WERI-Rb-1 (cell line): ENCODE measurements at regions not wholly inside any gene's neighbourhood (a gene's known extent, or its start where the extent isn't known, plus 50 kb on each side); places are given as distances from the start of the nearest gene placed in this dataset.

Experiments
- DNase-seq: peaks from one replicate; pipeline ENCODE4 v3.0.0-alpha.2; 2020
- H3K27ac ChIP-seq: fragments of 250-450 bp; sonication (Bioruptor Pico); 2 replicates; pipeline ENCODE4 v1.5.1; 2020; ENCODE audit warnings: mild to moderate bottlenecking, moderate library complexity
- H3K27me3 ChIP-seq: fragments of 250-450 bp; sonication (Bioruptor Pico); 2 replicates; pipeline ENCODE4 v1.5.1; 2021; ENCODE audit warnings: mild to moderate bottlenecking, low read depth, moderate library complexity; ENCODE audit not compliant: insufficient read depth, severe bottlenecking
- H3K36me3 ChIP-seq: fragments of 250-450 bp; sonication (Bioruptor Pico); 2 replicates; pipeline ENCODE4 v1.5.1; 2020; ENCODE audit warnings: mild to moderate bottlenecking, moderate library complexity
- H3K4me3 ChIP-seq: 2 replicates; pipeline ENCODE4 v1.5.1; 2011; ENCODE audit warnings: low read depth, mild to moderate bottlenecking, control low read depth, low read length
- H3K9me3 ChIP-seq: fragments of 250-450 bp; sonication (Bioruptor Pico); 2 replicates; pipeline ENCODE4 v1.5.1; 2021; ENCODE audit warnings: mild to moderate bottlenecking, moderate library complexity; ENCODE audit not compliant: severe bottlenecking
- TF ChIP-seq, protein P1 (sequence below): IDR thresholded peaks from 2 replicates; pipeline ENCODE4 v1.5.1; 2011; ENCODE audit warnings: low read depth, mild to moderate bottlenecking, control low read depth, inconsistent platforms, low read length

DNA sequence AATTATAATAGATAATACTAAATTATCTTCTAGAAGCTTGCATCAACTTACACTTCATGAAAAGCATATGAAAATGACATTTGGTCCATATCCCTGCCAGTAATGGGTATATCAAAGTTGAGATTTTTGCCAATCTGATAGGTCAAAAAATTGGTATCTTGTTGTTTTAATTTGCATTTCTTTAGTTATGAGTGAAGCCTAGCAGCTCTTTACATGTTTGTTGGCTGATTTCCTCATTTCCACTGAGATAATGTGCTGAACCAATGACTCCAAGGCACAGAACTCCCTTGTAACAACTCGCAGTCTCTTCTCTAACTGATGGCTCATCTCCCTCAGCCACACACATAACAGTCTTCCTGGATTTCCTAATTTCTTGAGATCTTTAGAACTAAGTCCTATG, 175.3 kb upstream of the SESN3 start:
- TF ChIP-seq, protein P1, sequence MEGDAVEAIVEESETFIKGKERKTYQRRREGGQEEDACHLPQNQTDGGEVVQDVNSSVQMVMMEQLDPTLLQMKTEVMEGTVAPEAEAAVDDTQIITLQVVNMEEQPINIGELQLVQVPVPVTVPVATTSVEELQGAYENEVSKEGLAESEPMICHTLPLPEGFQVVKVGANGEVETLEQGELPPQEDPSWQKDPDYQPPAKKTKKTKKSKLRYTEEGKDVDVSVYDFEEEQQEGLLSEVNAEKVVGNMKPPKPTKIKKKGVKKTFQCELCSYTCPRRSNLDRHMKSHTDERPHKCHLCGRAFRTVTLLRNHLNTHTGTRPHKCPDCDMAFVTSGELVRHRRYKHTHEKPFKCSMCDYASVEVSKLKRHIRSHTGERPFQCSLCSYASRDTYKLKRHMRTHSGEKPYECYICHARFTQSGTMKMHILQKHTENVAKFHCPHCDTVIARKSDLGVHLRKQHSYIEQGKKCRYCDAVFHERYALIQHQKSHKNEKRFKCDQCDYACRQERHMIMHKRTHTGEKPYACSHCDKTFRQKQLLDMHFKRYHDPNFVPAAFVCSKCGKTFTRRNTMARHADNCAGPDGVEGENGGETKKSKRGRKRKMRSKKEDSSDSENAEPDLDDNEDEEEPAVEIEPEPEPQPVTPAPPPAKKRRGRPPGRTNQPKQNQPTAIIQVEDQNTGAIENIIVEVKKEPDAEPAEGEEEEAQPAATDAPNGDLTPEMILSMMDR, result no peak
- Histone ChIP-seq H3K27ac (no peak overlapping the region), H3K27me3 (no peaks in the 10 kb centered on the region), H3K9me3 (no peaks in the 10 kb centered on the region), H3K36me3 (no peaks in the 10 kb centered on the region), H3K4me3 (no peak overlapping the region)
- DNase-seq, result no peak

DNA sequence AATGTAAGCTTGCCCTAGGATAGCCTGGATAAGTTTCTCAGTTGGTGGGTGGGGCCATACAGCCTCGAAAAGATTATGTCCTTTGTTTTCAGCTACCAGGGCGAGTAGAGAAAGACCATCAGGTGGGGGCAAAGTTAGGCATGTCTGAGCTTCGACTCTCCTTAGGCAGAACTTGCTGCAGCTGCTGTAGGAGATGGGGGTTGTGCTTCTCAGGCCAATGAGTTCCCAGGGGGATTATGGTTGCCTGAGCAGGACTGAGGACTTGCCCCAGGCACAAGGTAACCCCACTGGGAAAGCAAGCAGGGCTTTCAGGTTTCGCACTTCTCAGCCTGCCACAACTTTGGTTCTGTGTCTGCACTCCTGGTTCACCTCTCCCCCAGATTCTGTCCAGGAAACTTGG, 173.4 kb upstream of the SESN3 start:
- Histone ChIP-seq H3K27ac (peak overlapping the region; percentile 19), H3K36me3 (no peaks in the 10 kb centered on the region), H3K27me3 (no peaks in the 10 kb centered on the region), H3K9me3 (no peaks in the 10 kb centered on the region), H3K4me3 (no peak overlapping the region)
- TF ChIP-seq, protein P1, result no peak
- peak; percentile 71 for DNase-seq

DNA sequence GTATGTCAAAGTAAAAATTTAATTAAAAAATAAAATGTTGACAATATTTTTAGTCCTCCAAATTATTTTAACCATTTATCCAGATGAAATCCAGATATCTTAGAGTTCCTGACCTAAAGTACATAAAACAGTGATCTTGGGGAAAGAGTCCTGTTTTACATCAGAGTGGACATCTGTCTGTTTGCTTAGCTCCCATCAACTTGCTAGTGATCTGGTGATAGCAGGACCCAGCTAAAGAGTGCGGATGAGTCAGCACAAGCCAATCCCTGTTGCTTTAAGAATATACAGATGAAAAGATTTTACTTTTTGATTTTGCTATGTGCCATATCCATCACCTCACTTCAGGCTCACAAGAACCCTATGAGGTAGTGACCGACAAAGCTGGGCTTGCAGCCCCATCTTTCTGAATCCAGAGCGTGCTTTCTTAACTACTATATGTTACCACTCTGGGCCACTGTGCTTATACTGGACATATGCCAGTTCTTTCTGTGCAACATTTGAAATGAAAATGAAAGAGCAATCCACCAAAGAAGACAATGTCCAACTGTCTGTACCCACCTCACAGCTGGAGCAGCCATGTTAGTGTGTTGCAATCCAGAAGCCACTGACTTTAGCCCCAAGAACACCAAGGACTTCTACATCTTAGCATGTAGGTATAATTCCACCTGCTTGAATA, 167.6 kb upstream of the SESN3 start:
- no peaks in the 10 kb centered on the region for H3K27me3 ChIP-seq
- no peak for DNase-seq
- H3K27ac ChIP-seq, result no peak overlapping the region
- TF ChIP-seq, protein P1, result no peak
- no peaks in the 10 kb centered on the region for H3K9me3 ChIP-seq
- no peaks in the 10 kb centered on the region for H3K36me3 ChIP-seq
- no peak overlapping the region for H3K4me3 ChIP-seq

DNA sequence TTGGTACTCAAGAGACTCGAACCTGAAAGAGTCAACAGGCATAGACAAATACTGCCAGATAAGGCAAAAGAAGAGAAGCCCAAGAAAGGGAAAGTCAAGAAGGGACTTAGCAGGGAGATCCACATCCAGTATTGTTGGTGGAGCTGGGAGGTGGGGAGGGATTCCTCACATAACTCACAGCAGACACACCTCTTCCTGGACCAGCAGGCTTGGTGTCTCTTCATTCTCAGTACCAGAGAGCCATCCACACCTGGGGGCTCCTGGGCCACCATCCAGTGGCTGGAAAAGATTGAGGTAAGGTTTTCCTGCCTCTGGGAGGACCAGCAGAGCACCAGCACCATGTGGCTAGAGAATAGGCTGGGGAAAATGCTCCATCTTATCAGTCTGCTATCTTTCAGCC, 161.6 kb upstream of the SESN3 start:
- H3K36me3 ChIP-seq, result no peaks in the 10 kb centered on the region
- H3K4me3 ChIP-seq, result no peak overlapping the region
- H3K9me3 ChIP-seq, result peaks cover 3% of the 10 kb centered on the region
- TF ChIP-seq, protein P1, result no peak
- no peak for DNase-seq
- H3K27ac ChIP-seq, result no peak overlapping the region
- H3K27me3 ChIP-seq, result no peaks in the 10 kb centered on the region

DNA sequence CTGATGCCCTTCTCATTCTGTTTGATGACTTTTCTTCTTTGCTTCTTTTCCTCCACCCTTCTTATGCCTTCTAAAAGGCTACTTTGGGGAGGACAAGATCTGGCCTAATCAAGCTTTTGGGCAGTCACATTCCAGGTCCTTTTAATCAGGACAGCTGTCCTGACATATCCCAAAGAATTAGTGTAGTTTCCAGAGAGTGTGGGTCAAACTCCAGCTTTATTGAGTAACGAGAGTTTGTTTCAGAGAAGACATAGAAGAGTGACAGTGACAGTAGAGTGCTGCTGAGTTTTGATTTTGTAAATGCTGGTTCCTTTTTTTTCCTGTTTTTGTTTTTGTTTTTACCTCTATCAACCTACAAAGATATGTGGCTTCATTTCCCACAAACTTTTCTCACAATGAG, 158.4 kb upstream of the SESN3 start:
- no peaks in the 10 kb centered on the region for H3K27me3 ChIP-seq
- H3K36me3 ChIP-seq, result no peaks in the 10 kb centered on the region
- H3K9me3 ChIP-seq, result peaks cover 3% of the 10 kb centered on the region
- TF ChIP-seq, protein P1, result no peak
- no peak overlapping the region for H3K27ac ChIP-seq
- no peak for DNase-seq
- no peak overlapping the region for H3K4me3 ChIP-seq

DNA sequence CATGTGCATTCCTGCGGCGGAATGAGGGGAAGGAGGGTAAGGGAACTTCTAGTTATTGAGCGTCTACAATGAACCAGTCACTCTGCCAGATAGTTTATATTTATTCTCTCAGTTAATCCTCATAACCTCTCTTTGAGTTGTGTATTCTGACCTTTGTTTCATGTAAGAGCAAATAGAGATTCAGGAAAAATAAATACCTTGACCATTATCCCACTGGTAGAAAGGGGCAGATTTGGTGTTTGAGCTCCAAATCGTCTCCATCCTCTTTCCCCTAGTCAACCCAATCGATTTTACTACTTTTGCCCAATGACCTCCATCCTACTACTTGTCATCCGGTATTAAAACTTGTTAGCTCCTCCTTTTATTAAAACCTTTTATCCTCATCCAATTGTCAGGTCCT, 157.1 kb upstream of the SESN3 start:
- Histone ChIP-seq H3K9me3 (peaks cover 3% of the 10 kb centered on the region), H3K27ac (no peak overlapping the region), H3K4me3 (no peak overlapping the region), H3K36me3 (no peaks in the 10 kb centered on the region), H3K27me3 (no peaks in the 10 kb centered on the region)
- no peak for DNase-seq
- TF ChIP-seq, protein P1, result no peak
